Ovary (tissue), 7 donors: ENCODE measurements at regions not wholly inside any gene's neighbourhood (a gene's known extent, or its start where the extent isn't known, plus 50 kb on each side); places are given as distances from the start of the nearest gene placed in this dataset.

Source experiments
- DNase-seq, 5 donors: peaks; one replicate each; pipeline ENCODE4 v3.0.0-alpha.2; 2019 to 2020
- H3K27ac ChIP-seq, 2 donors: fragments of 200-600 bp; one replicate each; pipeline versions ENCODE4 v1.5.1 to v1.8.0; 2019 to 2022
- H3K27me3 ChIP-seq: fragments of 200-600 bp; one replicate; pipeline ENCODE4 v1.8.0; 2022
- H3K36me3 ChIP-seq: fragments of 200-600 bp; sonication (generic); one replicate; pipeline ENCODE4 v1.5.1; 2019
- H3K4me1 ChIP-seq: one replicate; pipeline ENCODE4 v1.8.1; 2013; ENCODE audit warnings: mild to moderate bottlenecking, moderate library complexity; ENCODE audit not compliant: insufficient read depth
- H3K4me3 ChIP-seq: fragments of 200-600 bp; sonication (generic); one replicate; pipeline ENCODE4 v1.5.1; 2017
- H3K9me3 ChIP-seq, 2 donors: fragments of 200-600 bp in 1 of 2; sonication (generic) in 1 of 2; one replicate each; pipeline versions ENCODE4 v1.5.1 to v1.8.1; 2013 to 2019; ENCODE audit warnings: mild to moderate bottlenecking in 1 of 2, moderate library complexity in 1 of 2
- CTCF ChIP-seq, 3 donors: fragments of 450-650 bp in 2 of 3; fragments of 200-600 bp in 1 of 3; IDR thresholded peaks; one replicate each; pipeline versions ENCODE4 v1.5.1 to v1.8.0; 2016 to 2022; ENCODE audit warnings: antibody characterized with exemption in 3 of 3, mild to moderate bottlenecking in 1 of 3
- EP300 ChIP-seq: sonication (generic); formaldehyde crosslinking; IDR thresholded peaks from one replicate; pipeline ENCODE4 v1.6.1; 2017; ENCODE audit warnings: antibody characterized with exemption
- POLR2A ChIP-seq: fragments of 450-650 bp; IDR thresholded peaks from one replicate; pipeline ENCODE4 v1.6.1; 2017; ENCODE audit warnings: antibody characterized with exemption, mild to moderate bottlenecking, moderate library complexity
- whole genome bisulfite sequencing, 3 donors: extraction: QIAGEN DNeasy Blood & Tissue Kit in 1 of 3; methylation state at CpG; one replicate each; pipeline versions ENCODE4 v1.1.5 to v1.1.7; 2013 to 2017; 5-methylcytosine and 5-hydroxymethylcytosine counted together
- intact Hi-C, 4 donors: fragments of 100-400 bp; cut with DNase I; formaldehyde crosslinking; loops; one replicate each; pipeline versions ENCODE4 v1.11.0 to v1.15.1; 2022 to 2023
- donor health status: DM: no; HTN: no; CAD: no; lungs with moderate emphysema.
- donor health status: DM: no; HTN: no; CAD: no.
- donor health status: Bipolar disorder and iron deficiency.
- donor health status: DM: no; HTN: no; CAD: no.
- donor health status: DM: yes; HTN: yes; CAD: no.

- Histone ChIP-seq H3K4me1 (no peaks in the 10 kb centered on the region), H3K27me3 (no peaks in the 10 kb centered on the region), H3K27ac (no peak overlapping the region), H3K36me3 (no peaks in the 10 kb centered on the region), H3K4me3 (no peak overlapping the region), H3K9me3 (no peaks in the 10 kb centered on the region)
- no peak for DNase-seq
- intact Hi-C loops, result no loop called here
- no peak for TF ChIP-seq EP300
- TF ChIP-seq POLR2A, result no peak
- no peak for TF ChIP-seq CTCF (IDR thresholded peaks at IDR 0.05)
- WGBS, 3 donors, result 90 to 93% (median 92%) methylated on average over 4 of the region's 4 CpGs
These were observed 964.7 kb downstream of the TUSC7 start for GRCh38 chr3:117674321-117674720.

- WGBS, 3 donors, result 39 to 52% (median 43%) methylated on average over 2 of the region's 2 CpGs
- intact Hi-C loops, result no loop called here
- no peak overlapping the region for H3K4me3 ChIP-seq
- no peaks in the 10 kb centered on the region for H3K9me3 ChIP-seq
- H3K27me3 ChIP-seq, result no peaks in the 10 kb centered on the region
- no peaks in the 10 kb centered on the region for H3K4me1 ChIP-seq
- no peak for DNase-seq
- H3K36me3 ChIP-seq, result no peaks in the 10 kb centered on the region
- H3K27ac ChIP-seq, result no peak overlapping the region
- no peak for TF ChIP-seq EP300
- TF ChIP-seq CTCF (IDR thresholded peaks at IDR 0.05), result no peak
- TF ChIP-seq POLR2A, result no peak
These were observed 972.0 kb downstream of the TUSC7 start for GRCh38 chr3:117681619-117682018.

GRCh38 chr3:117687096-117687495 is 977.5 kb downstream of the TUSC7 start:
- no peak for TF ChIP-seq CTCF (IDR thresholded peaks at IDR 0.05)
- TF ChIP-seq EP300, result no peak
- no peak for TF ChIP-seq POLR2A
- DNase-seq, result no peak
- Histone ChIP-seq H3K4me1 (no peaks in the 10 kb centered on the region), H3K27ac (no peak overlapping the region), H3K36me3 (no peaks in the 10 kb centered on the region), H3K9me3 (no peaks in the 10 kb centered on the region), H3K27me3 (no peaks in the 10 kb centered on the region), H3K4me3 (no peak overlapping the region)
- intact Hi-C loops, result no loop called here
- WGBS, 3 donors, result 84 to 92% (median 91%) methylated on average over 2 of the region's 2 CpGs

GRCh38 chr3:117688583-117688982 is 979.0 kb downstream of the TUSC7 start:
- no peak for DNase-seq
- TF ChIP-seq EP300 (no peak), CTCF (IDR thresholded peaks at IDR 0.05) (no peak), POLR2A (no peak)
- WGBS, 3 donors, result 54 to 72% (median 59%) methylated on average over 3 of the region's 3 CpGs
- H3K4me3 ChIP-seq, result no peak overlapping the region
- H3K9me3 ChIP-seq, result no peaks in the 10 kb centered on the region
- no peaks in the 10 kb centered on the region for H3K27me3 ChIP-seq
- H3K27ac ChIP-seq, result no peak overlapping the region
- intact Hi-C loops, result no loop called here
- H3K4me1 ChIP-seq, result no peaks in the 10 kb centered on the region
- no peaks in the 10 kb centered on the region for H3K36me3 ChIP-seq

GRCh38 chr3:117691526-117691925 is 981.9 kb downstream of the TUSC7 start:
- H3K4me1 ChIP-seq, result no peaks in the 10 kb centered on the region
- WGBS, 3 donors, result 58 to 91% (median 63%) methylated on average over 1 of the region's 1 CpG
- intact Hi-C loops, result no loop called here

More at GRCh38 chr3:117691526-117691925, 981.9 kb downstream of the TUSC7 start:
- H3K4me3 ChIP-seq, result no peak overlapping the region
- no peak overlapping the region for H3K27ac ChIP-seq
- H3K36me3 ChIP-seq, result no peaks in the 10 kb centered on the region
- no peak for DNase-seq
- no peak for TF ChIP-seq CTCF (IDR thresholded peaks at IDR 0.05)
- TF ChIP-seq EP300, result no peak
- no peak for TF ChIP-seq POLR2A
- no peaks in the 10 kb centered on the region for H3K27me3 ChIP-seq
- H3K9me3 ChIP-seq, result no peaks in the 10 kb centered on the region
